ENCODE measurements at regions not wholly inside any gene's neighbourhood (a gene's known extent, or its start where the extent isn't known, plus 50 kb on each side); places are given as distances from the start of the nearest gene placed in this dataset.

DNA sequence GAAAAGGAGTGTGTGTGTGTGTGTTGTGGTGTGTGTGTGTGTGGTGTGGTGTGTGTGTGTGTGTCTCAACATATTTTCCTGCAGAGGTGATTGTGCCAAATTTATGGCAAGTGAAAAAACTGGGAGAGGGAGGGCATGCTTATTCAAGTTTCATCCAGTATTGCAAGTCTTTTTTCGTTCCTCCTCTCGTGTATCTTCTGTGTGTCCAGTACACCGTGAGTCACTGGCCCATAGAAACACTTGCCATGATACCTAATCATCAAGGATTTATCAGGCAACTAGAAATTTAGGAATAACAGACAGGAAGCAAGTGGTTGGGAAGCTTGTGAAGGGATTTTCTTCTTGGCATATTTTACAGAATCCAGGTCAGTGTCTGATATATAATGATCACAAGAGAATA lies 820.5 kb downstream of the GATA3 start:
- no peak for DNase-seq (ENCODE audit: low read depth in 2 of 2)

GRCh38 chr10:8876171-8876570 lies 821.7 kb downstream of the GATA3 start:
- DNase-seq (ENCODE audit: low read depth in 2 of 2) = no peak

GRCh38 chr10:8889538-8889937 lies 835.0 kb downstream of the GATA3 start:
- DNase-seq (ENCODE audit: low read depth in 2 of 2) = no peak

- DNase-seq (ENCODE audit: low read depth in 2 of 2) = no peak
Observed at GRCh38 chr10:8893102-8893501, 838.6 kb downstream of the GATA3 start.

- DNase-seq (ENCODE audit: low read depth in 2 of 2) = no peak
Observed at GRCh38 chr10:8894148-8894547, 839.7 kb downstream of the GATA3 start.

DNA sequence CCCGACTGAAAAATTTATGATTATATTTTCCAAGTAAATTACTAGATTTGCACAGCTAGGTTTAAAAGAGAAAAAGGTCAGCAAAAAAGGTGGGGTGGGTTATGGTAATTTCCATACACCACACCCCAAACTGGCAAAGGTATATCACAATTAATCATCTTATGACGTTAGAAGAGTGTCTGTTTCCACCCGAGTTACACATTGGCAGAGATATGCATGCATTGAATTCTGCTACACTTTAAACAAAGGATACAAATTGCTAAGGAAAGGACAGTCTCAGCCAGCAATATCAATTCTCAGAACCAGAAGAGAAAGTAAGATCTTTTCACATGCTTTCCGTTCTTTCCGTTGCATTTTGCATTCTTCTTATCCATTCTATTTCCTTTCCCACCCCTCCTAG lies 843.3 kb downstream of the GATA3 start:
- DNase-seq (ENCODE audit: low read depth in 2 of 2) = no peak

GRCh38 chr10:8898745-8899330 lies 844.4 kb downstream of the GATA3 start:
- no peak for DNase-seq (ENCODE audit: low read depth in 2 of 2)

GRCh38 chr10:8902926-8903325 lies 848.4 kb downstream of the GATA3 start:
- DNase-seq (ENCODE audit: low read depth in 2 of 2) = no peak

GRCh38 chr10:8908013-8908412 lies 853.5 kb downstream of the GATA3 start:
- no peak for DNase-seq (ENCODE audit: low read depth in 2 of 2)

- DNase-seq (ENCODE audit: low read depth in 2 of 2) = no peak
Observed at GRCh38 chr10:8910314-8910713, 855.8 kb downstream of the GATA3 start.

GRCh38 chr10:8911032-8911431 lies 856.5 kb downstream of the GATA3 start:
- no peak for DNase-seq (ENCODE audit: low read depth in 2 of 2)

DNA sequence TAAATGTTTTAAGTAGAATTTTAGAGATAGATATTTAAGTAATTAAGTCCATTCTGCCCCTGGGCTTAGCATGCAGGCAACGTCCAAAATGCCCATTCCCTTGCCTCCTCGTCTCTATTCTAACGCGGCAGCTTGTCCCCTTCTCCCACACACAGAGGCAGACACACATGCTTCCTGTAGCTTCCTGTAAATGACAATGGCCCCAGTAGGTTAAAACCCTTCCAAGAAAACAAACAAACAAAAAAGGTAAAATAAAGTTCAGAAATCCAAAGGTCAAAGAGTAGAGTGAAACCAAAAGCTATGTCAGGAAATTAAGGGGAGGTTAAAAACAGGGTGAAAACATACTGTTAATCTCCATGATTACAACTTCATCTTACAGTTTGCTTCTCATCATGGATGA lies 857.6 kb downstream of the GATA3 start:
- DNase-seq (ENCODE audit: low read depth in 2 of 2) = no peak

DNA sequence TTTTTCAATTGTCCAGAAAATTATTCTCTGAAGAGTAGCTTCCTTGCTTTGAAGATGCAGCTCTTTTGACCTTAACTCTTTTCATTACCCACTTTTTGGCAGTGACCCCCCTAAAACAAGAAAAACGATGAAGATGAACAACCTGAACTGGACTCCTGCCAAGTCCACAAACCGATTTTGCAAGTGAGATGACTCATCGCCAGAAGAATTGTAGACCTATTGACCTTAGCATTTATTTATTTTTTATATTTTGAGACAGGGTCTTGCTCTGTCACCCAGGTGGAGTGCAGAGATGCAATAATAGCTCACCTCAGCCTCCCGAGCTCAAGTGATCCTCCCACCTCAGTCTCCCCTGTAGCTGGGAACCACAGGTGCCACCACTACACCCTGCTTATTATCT lies 859.2 kb downstream of the GATA3 start:
- DNase-seq (ENCODE audit: low read depth in 2 of 2) = no peak

- no peak for DNase-seq (ENCODE audit: low read depth in 2 of 2)
Observed at GRCh38 chr10:8919280-8919679, 864.8 kb downstream of the GATA3 start.

- no peak for DNase-seq (ENCODE audit: low read depth in 2 of 2)
Observed at GRCh38 chr10:8921568-8921967, 867.1 kb downstream of the GATA3 start.

DNA sequence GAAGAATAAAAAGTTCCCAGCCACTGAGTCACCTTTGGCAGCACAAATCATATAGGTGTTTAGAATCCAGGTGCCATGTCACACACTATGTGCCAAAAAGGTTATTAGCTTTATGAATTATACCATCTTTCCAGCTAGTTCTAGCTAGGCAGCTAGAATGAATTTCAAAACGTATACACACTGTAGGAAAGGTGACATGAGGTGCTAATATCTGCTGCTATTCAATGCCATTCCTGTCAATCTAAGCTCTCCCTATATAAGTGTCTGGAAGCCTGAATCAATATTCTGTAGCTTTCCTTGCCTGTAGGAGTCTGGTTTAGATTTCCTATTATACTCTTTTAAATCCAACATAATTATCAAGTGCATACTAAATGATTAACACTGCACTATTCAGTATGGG lies 868.6 kb downstream of the GATA3 start:
- no peak for DNase-seq (ENCODE audit: low read depth in 2 of 2)

DNA sequence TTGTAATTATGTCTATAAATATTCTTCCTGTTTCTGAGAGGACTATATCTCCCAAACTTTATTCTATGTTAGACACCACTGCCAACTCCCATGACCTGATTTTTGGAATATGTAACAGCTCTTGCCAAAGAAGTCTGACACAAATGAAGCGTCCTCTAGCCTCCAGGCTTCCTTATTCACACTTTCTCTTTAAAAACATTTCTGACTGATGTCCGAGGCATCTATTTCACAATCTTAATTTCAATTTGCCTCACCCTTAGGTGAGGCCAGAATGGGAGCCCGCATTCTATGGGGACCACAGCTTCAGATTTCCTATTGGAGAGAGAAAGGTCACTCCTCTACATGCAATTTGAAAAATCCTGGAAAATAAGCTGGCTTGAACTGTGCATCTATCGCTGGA lies 873.2 kb downstream of the GATA3 start:
- no peak for DNase-seq (ENCODE audit: low read depth in 2 of 2)

GRCh38 chr10:8946451-8946850 lies 892.0 kb downstream of the GATA3 start:
- no peak for DNase-seq (ENCODE audit: low read depth in 2 of 2)

DNA sequence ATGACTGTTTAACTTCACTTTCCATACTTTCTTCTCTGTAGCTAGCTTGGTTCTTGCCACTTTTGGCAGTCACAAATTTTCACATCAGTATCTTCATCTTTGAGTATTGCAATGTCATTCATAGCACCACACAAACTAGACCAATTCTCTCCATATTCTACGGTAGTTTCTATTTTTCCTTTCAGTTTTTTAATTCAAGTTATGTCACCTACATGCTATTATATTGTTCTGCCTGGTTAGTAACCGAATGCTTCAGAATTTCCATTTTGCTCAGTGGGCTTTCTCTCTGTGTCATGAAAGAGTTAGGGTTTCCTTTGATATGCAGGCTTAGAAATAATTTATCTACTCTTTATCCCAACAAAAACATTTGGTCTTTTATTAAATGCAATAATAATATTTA lies 896.5 kb downstream of the GATA3 start:
- no peak for DNase-seq (ENCODE audit: low read depth in 2 of 2)

GRCh38 chr10:8951440-8952089 lies 897.1 kb downstream of the GATA3 start:
- no peak for DNase-seq (ENCODE audit: low read depth in 2 of 2)

- DNase-seq (ENCODE audit: low read depth in 2 of 2) = no peak
Observed at GRCh38 chr10:8956400-8956799, 901.9 kb downstream of the GATA3 start.

GRCh38 chr10:8962249-8962648 lies 907.8 kb downstream of the GATA3 start:
- no peak for DNase-seq (ENCODE audit: low read depth in 2 of 2)

- DNase-seq (ENCODE audit: low read depth in 2 of 2) = no peak
Observed at GRCh38 chr10:8967061-8967460, 912.6 kb downstream of the GATA3 start.

- DNase-seq (ENCODE audit: low read depth in 2 of 2) = no peak
Observed at GRCh38 chr10:8969853-8970252, 915.4 kb downstream of the GATA3 start.
